Vagina (tissue), 2 donors: ENCODE measurements at regions not wholly inside any gene's neighbourhood (a gene's known extent, or its start where the extent isn't known, plus 50 kb on each side); places are given as distances from the start of the nearest gene placed in this dataset.

ENCODE experiments used
- DNase-seq, 2 donors: peaks; one replicate each; pipeline ENCODE4 v3.0.0-alpha.2; 2017; ENCODE audit errors: extremely low spot score in 2 of 2
- H3K27ac ChIP-seq: fragments of 200-600 bp; sonication (generic); one replicate; pipeline ENCODE4 v1.5.1; 2019
- H3K27me3 ChIP-seq: fragments of 200-600 bp; sonication (generic); one replicate; pipeline ENCODE4 v1.5.1; 2019
- H3K36me3 ChIP-seq, 2 donors: fragments of 200-600 bp; sonication (generic); one replicate each; pipeline ENCODE4 v1.5.1; 2017 to 2019
- H3K4me1 ChIP-seq: fragments of 200-600 bp; sonication (generic); one replicate; pipeline ENCODE4 v1.5.1; 2019
- H3K4me3 ChIP-seq, 2 donors: fragments of 200-600 bp; sonication (generic); 1 replicate in 1 of 2; 2 replicates in 1 of 2; pipeline ENCODE4 v1.5.1; 2016 to 2019
- H3K9me3 ChIP-seq: fragments of 200-600 bp; sonication (generic); one replicate; pipeline ENCODE4 v1.5.1; 2019
- POLR2A ChIP-seq, 2 donors: fragments of 450-650 bp; IDR thresholded peaks; one replicate each; pipeline ENCODE4 v1.6.1; 2017; ENCODE audit warnings: antibody characterized with exemption in 2 of 2, mild to moderate bottlenecking in 2 of 2, moderate library complexity in 2 of 2
- POLR2AphosphoS5 ChIP-seq, 2 donors: sonication (generic); formaldehyde crosslinking; IDR thresholded peaks; one replicate each; pipeline ENCODE4 v1.9.0; 2017; ENCODE audit warnings: antibody characterized with exemption in 2 of 2, mild to moderate bottlenecking in 2 of 2, low read depth in 1 of 2; ENCODE audit not compliant: insufficient read depth in 1 of 2
- intact Hi-C: fragments of 100-400 bp; cut with DNase I; formaldehyde crosslinking; loops from one replicate; pipeline ENCODE4 v1.15.1; 2023
- TF ChIP-seq, protein P1 (sequence below), 3 experiments: fragments of 450-650 bp in 2 of 3; fragments of 200-600 bp in 1 of 3; sonication (generic) in 1 of 3; IDR thresholded peaks; one replicate each; pipeline ENCODE4 v1.5.1; 2017 to 2019; ENCODE audit warnings: antibody characterized with exemption in 3 of 3, mild to moderate bottlenecking in 2 of 3, moderate library complexity in 2 of 3

DNA sequence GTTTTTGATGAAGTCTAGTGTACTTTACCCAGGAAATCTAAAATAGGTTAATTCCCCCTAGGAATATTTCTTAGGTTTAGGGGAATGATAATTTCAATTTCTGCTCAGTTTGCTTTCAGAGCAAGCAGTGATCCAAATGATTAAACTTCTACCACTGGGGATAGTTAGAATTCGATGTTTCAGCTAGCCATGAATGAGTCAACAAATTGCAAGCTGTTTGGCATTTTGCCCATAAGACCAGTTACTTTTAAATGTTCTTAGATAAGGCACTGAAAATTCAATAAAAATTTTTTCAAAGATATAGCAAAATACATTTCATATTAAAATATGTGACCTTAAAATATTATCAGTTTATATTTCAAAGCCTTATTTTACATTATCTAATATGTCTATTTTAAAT is 993.6 kb downstream of the ARAP2 start:
- intact Hi-C loops: no loop called here
- no peaks in the 10 kb centered on the region for H3K27me3 ChIP-seq
- DNase-seq: no peak
- H3K4me1 ChIP-seq: no peaks in the 10 kb centered on the region
- H3K4me3 ChIP-seq: no peak overlapping the region
- no peak overlapping the region for H3K27ac ChIP-seq
- TF ChIP-seq POLR2A (IDR thresholded peaks at IDR 0.05): no peak
- TF ChIP-seq POLR2AphosphoS5 (IDR thresholded peaks at IDR 0.05; ENCODE audit: insufficient read depth in 1 of 2, low read depth in 1 of 2): no peak
- TF ChIP-seq, protein P1, sequence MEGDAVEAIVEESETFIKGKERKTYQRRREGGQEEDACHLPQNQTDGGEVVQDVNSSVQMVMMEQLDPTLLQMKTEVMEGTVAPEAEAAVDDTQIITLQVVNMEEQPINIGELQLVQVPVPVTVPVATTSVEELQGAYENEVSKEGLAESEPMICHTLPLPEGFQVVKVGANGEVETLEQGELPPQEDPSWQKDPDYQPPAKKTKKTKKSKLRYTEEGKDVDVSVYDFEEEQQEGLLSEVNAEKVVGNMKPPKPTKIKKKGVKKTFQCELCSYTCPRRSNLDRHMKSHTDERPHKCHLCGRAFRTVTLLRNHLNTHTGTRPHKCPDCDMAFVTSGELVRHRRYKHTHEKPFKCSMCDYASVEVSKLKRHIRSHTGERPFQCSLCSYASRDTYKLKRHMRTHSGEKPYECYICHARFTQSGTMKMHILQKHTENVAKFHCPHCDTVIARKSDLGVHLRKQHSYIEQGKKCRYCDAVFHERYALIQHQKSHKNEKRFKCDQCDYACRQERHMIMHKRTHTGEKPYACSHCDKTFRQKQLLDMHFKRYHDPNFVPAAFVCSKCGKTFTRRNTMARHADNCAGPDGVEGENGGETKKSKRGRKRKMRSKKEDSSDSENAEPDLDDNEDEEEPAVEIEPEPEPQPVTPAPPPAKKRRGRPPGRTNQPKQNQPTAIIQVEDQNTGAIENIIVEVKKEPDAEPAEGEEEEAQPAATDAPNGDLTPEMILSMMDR (IDR thresholded peaks at IDR 0.05): no peak
- H3K36me3 ChIP-seq: no peaks in the 10 kb centered on the region
- no peaks in the 10 kb centered on the region for H3K9me3 ChIP-seq

DNA sequence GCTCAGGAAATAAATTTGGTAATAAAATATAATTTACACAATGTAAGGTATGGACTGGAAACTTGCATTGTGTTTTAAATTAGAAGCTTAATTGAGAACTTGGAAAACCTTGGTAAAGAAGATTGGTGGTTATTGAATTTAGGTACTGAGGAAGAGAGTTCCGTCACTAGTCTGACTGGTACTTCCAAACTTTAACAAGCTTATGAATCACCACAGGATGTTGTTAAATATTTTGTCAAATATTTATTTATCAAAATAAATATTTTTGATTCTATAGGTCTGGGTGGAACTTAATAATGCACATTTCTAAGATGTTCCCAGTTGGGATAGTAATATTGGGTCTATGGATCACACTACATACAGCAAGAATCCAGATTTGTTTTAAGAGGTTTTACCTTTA is 992.2 kb downstream of the ARAP2 start:
- no peaks in the 10 kb centered on the region for H3K9me3 ChIP-seq
- no peaks in the 10 kb centered on the region for H3K4me1 ChIP-seq
- H3K4me3 ChIP-seq: no peak overlapping the region
- intact Hi-C loops: no loop called here
- no peak for DNase-seq
- H3K27ac ChIP-seq: no peak overlapping the region
- TF ChIP-seq POLR2AphosphoS5 (IDR thresholded peaks at IDR 0.05; ENCODE audit: insufficient read depth in 1 of 2, low read depth in 1 of 2) (no peak), POLR2A (IDR thresholded peaks at IDR 0.05) (no peak)
- TF ChIP-seq, protein P1 (IDR thresholded peaks at IDR 0.05): no peak
- H3K36me3 ChIP-seq: no peaks in the 10 kb centered on the region
- H3K27me3 ChIP-seq: no peaks in the 10 kb centered on the region

- Histone ChIP-seq H3K36me3 (no peaks in the 10 kb centered on the region), H3K27ac (no peak overlapping the region), H3K27me3 (no peaks in the 10 kb centered on the region), H3K9me3 (no peaks in the 10 kb centered on the region), H3K4me3 (no peak overlapping the region), H3K4me1 (no peaks in the 10 kb centered on the region)
- DNase-seq: no peak
- intact Hi-C loops: no loop called here
- TF ChIP-seq POLR2AphosphoS5 (IDR thresholded peaks at IDR 0.05; ENCODE audit: insufficient read depth in 1 of 2, low read depth in 1 of 2) (no peak), POLR2A (IDR thresholded peaks at IDR 0.05) (no peak)
- TF ChIP-seq, protein P1 (IDR thresholded peaks at IDR 0.05): no peak
Measured at GRCh38 chr4:35252866-35253265, 991.4 kb downstream of the ARAP2 start.

DNA sequence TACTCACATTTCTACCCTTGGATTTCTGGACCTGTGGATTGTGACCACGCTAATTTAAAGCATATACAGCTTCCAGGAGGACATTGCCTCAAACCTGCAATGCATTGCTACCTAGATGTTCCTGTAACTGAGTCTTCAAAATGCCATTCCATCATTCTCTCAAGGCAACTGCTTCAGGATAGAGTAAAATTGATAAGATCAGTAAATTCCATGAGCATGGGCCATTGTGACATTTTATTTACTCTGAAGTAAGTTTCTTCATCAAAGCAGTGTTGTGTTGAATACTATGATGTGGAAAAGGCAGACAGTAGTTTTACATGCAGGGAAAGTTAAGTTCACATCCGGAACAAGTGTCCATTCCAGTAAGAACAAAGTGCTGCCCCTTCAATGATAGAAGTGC is 991.0 kb downstream of the ARAP2 start:
- intact Hi-C loops: no loop called here
- H3K36me3 ChIP-seq: no peaks in the 10 kb centered on the region
- H3K27me3 ChIP-seq: no peaks in the 10 kb centered on the region
- no peaks in the 10 kb centered on the region for H3K9me3 ChIP-seq
- no peak overlapping the region for H3K27ac ChIP-seq
- DNase-seq: no peak
- no peak for TF ChIP-seq POLR2A (IDR thresholded peaks at IDR 0.05)
- TF ChIP-seq POLR2AphosphoS5 (IDR thresholded peaks at IDR 0.05; ENCODE audit: insufficient read depth in 1 of 2, low read depth in 1 of 2): no peak
- TF ChIP-seq, protein P1 (IDR thresholded peaks at IDR 0.05): no peak
- H3K4me1 ChIP-seq: no peaks in the 10 kb centered on the region
- no peak overlapping the region for H3K4me3 ChIP-seq

DNA sequence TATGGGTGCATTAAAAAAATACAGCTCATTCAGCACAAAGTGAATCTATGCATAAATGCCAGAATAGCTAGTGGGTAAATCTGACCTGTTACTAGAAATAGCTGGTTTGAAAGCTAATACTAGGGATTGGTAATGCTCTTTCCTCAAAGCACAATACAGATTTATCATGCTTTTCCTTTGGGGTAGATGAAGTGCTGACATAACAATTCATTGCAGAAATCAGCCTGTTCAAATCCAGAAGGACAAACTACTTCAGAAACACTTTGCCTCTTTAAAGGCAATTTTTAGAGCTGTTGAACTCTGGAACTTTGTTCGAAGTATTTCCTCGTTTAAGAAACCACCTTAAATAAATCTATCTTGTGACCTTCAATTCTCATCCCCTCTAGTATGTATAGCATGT is 957.9 kb downstream of the ARAP2 start:
- H3K27me3 ChIP-seq: no peaks in the 10 kb centered on the region
- TF ChIP-seq POLR2AphosphoS5 (IDR thresholded peaks at IDR 0.05; ENCODE audit: insufficient read depth in 1 of 2, low read depth in 1 of 2): no peak
- no peak for TF ChIP-seq POLR2A (IDR thresholded peaks at IDR 0.05)
- TF ChIP-seq, protein P1 (IDR thresholded peaks at IDR 0.05): no peak
- no peaks in the 10 kb centered on the region for H3K9me3 ChIP-seq
- intact Hi-C loops: no loop called here
- no peak overlapping the region for H3K4me3 ChIP-seq
- no peaks in the 10 kb centered on the region for H3K4me1 ChIP-seq
- no peaks in the 10 kb centered on the region for H3K36me3 ChIP-seq
- no peak overlapping the region for H3K27ac ChIP-seq
- DNase-seq: no peak
